Aorta (tissue), 5 donors: ENCODE measurements at regions not wholly inside any gene's neighbourhood (a gene's known extent, or its start where the extent isn't known, plus 50 kb on each side); places are given as distances from the start of the nearest gene placed in this dataset.

Experiments used
- ATAC-seq: fragments of 200-7000 bp; cut with Tn5 transposase; one replicate; pipeline ENCODE4 v1.9.1; 2022; ENCODE audit warnings: moderate library complexity; ENCODE audit not compliant: low FRiP score
- DNase-seq, 2 donors: peaks; one replicate each; pipeline ENCODE4 v3.0.0-alpha.2; 2020
- H3K27ac ChIP-seq, 2 donors: one replicate each; pipeline ENCODE4 v1.5.1; 2013; ENCODE audit warnings: low read length in 2 of 2, mild to moderate bottlenecking in 2 of 2, moderate library complexity in 2 of 2, control low read depth in 1 of 2, inconsistent platforms in 1 of 2, low read depth in 1 of 2
- H3K27me3 ChIP-seq, 2 donors: one replicate each; pipeline ENCODE4 v1.6.1; 2013; ENCODE audit warnings: control low read depth in 1 of 2, low read length in 1 of 2, mild to moderate bottlenecking in 1 of 2, moderate library complexity in 1 of 2; ENCODE audit not compliant: insufficient read depth in 2 of 2, control insufficient read depth in 1 of 2
- H3K36me3 ChIP-seq, 2 donors: one replicate each; pipeline ENCODE4 v1.6.1; 2013; ENCODE audit warnings: control low read depth in 1 of 2, low read length in 1 of 2, mild to moderate bottlenecking in 1 of 2; ENCODE audit not compliant: insufficient read depth in 2 of 2, control insufficient read depth in 1 of 2
- H3K4me1 ChIP-seq, 2 donors: one replicate each; pipeline ENCODE4 v1.6.1; 2013; ENCODE audit warnings: low read length in 2 of 2, control low read depth in 1 of 2, mild to moderate bottlenecking in 1 of 2, moderate library complexity in 1 of 2; ENCODE audit not compliant: insufficient read depth in 2 of 2, control insufficient read depth in 1 of 2
- H3K4me3 ChIP-seq, 2 donors: one replicate each; pipeline ENCODE4 v1.5.1; 2013; ENCODE audit warnings: low read length in 2 of 2, control low read depth in 1 of 2, mild to moderate bottlenecking in 1 of 2
- H3K9me3 ChIP-seq: one replicate; pipeline ENCODE4 v1.6.1; 2013; ENCODE audit warnings: mild to moderate bottlenecking, low read length; ENCODE audit not compliant: control insufficient read depth
- WGBS, 2 donors: extraction: QIAGEN DNeasy Blood & Tissue Kit; methylation state at CpG; one replicate each; pipeline ENCODE4 v1.1.7; 2013; 5-methylcytosine and 5-hydroxymethylcytosine counted together
- intact Hi-C, 2 donors: fragments of 100-400 bp; cut with DNase I; formaldehyde crosslinking; loops; one replicate each; pipeline versions ENCODE4 v1.14.2 to v1.15.0; 2022
- donor health status: healthy with polysubstance abuse.
- donor health status: Bipolar disorder and iron deficiency.
- donor health status: DM: no; HTN: no; CAD: no.
- donor health status: DM: no; HTN: no; CAD: no.
- donor health status: DM: yes; HTN: yes; CAD: no.

- no peaks in the 10 kb centered on the region for H3K4me1 ChIP-seq
- ATAC-seq (no peak), DNase-seq (no peak)
- intact Hi-C loops: no loop called here
- H3K36me3 ChIP-seq: no peaks in the 10 kb centered on the region
- H3K27me3 ChIP-seq: no peaks in the 10 kb centered on the region
- WGBS, 2 donors: 61 to 72% methylated on average over 3 to 4 of the region's 4 CpGs
- no peak overlapping the region for H3K27ac ChIP-seq
- H3K4me3 ChIP-seq: no peak overlapping the region
- no peaks in the 10 kb centered on the region for H3K9me3 ChIP-seq
Observed at GRCh38 chr18:67183398-67183797, 333.1 kb downstream of the DSEL start.

GRCh38 chr18:67179726-67180125, 336.8 kb downstream of the DSEL start:
- WGBS, 2 donors: 50 to 56% methylated on average over 3 of the region's 3 CpGs

GRCh38 chr18:67159662-67160061, 356.9 kb downstream of the DSEL start:
- intact Hi-C loops: no loop called here
- no peak for DNase-seq

More at GRCh38 chr18:67179726-67180125, 336.8 kb downstream of the DSEL start:
- ATAC-seq: no peak
- no peaks in the 10 kb centered on the region for H3K4me1 ChIP-seq
- H3K9me3 ChIP-seq: no peaks in the 10 kb centered on the region
- intact Hi-C loops: no loop called here
- no peak overlapping the region for H3K4me3 ChIP-seq
- no peak overlapping the region for H3K27ac ChIP-seq
- no peaks in the 10 kb centered on the region for H3K27me3 ChIP-seq
- no peak for DNase-seq
- no peaks in the 10 kb centered on the region for H3K36me3 ChIP-seq

GRCh38 chr18:67154979-67155378, 361.5 kb downstream of the DSEL start:
- Histone ChIP-seq H3K27ac (no peak overlapping the region), H3K9me3 (no peaks in the 10 kb centered on the region), H3K4me1 (no peaks in the 10 kb centered on the region), H3K27me3 (no peaks in the 10 kb centered on the region), H3K36me3 (no peaks in the 10 kb centered on the region), H3K4me3 (no peak overlapping the region)
- 90 to 93% methylated on average over 3 of the region's 3 CpGs for WGBS, 2 donors
- no peak for DNase-seq
- intact Hi-C loops: no loop called here
- no peak for ATAC-seq

More at GRCh38 chr18:67159662-67160061, 356.9 kb downstream of the DSEL start:
- H3K27ac ChIP-seq: no peak overlapping the region
- H3K4me3 ChIP-seq: no peak overlapping the region
- 85 to 91% methylated on average over 2 of the region's 2 CpGs for WGBS, 2 donors
- H3K9me3 ChIP-seq: no peaks in the 10 kb centered on the region
- no peaks in the 10 kb centered on the region for H3K36me3 ChIP-seq
- ATAC-seq: no peak
- no peaks in the 10 kb centered on the region for H3K4me1 ChIP-seq
- H3K27me3 ChIP-seq: no peaks in the 10 kb centered on the region

GRCh38 chr18:67151366-67151765, 365.2 kb downstream of the DSEL start:
- intact Hi-C loops: no loop called here
- 61 to 68% methylated on average over 6 of the region's 6 CpGs for WGBS, 2 donors
- no peaks in the 10 kb centered on the region for H3K27me3 ChIP-seq

GRCh38 chr18:67145586-67146292, 370.8 kb downstream of the DSEL start:
- intact Hi-C loops: no loop called here
- WGBS, 2 donors: 87 to 90% methylated on average over 9 of the region's 9 CpGs
- DNase-seq: no peak
- Histone ChIP-seq H3K9me3 (no peaks in the 10 kb centered on the region), H3K27me3 (no peaks in the 10 kb centered on the region), H3K27ac (no peak overlapping the region), H3K36me3 (no peaks in the 10 kb centered on the region), H3K4me1 (no peaks in the 10 kb centered on the region), H3K4me3 (no peak overlapping the region)
- no peak for ATAC-seq

More at GRCh38 chr18:67151366-67151765, 365.2 kb downstream of the DSEL start:
- no peak overlapping the region for H3K4me3 ChIP-seq
- ATAC-seq (no peak), DNase-seq (no peak)
- no peak overlapping the region for H3K27ac ChIP-seq
- H3K4me1 ChIP-seq: no peaks in the 10 kb centered on the region
- H3K36me3 ChIP-seq: no peaks in the 10 kb centered on the region
- H3K9me3 ChIP-seq: no peaks in the 10 kb centered on the region

GRCh38 chr18:67144329-67144728, 372.2 kb downstream of the DSEL start:
- no peak for ATAC-seq
- no peak overlapping the region for H3K4me3 ChIP-seq
- no peak overlapping the region for H3K27ac ChIP-seq
- no peaks in the 10 kb centered on the region for H3K9me3 ChIP-seq
- no peaks in the 10 kb centered on the region for H3K27me3 ChIP-seq
- DNase-seq: no peak
- H3K36me3 ChIP-seq: no peaks in the 10 kb centered on the region
- intact Hi-C loops: no loop called here
- no peaks in the 10 kb centered on the region for H3K4me1 ChIP-seq
- WGBS, 2 donors: 64 to 81% methylated on average over 4 of the region's 4 CpGs

- Histone ChIP-seq H3K9me3 (no peaks in the 10 kb centered on the region), H3K4me1 (no peaks in the 10 kb centered on the region), H3K36me3 (no peaks in the 10 kb centered on the region), H3K27me3 (no peaks in the 10 kb centered on the region), H3K27ac (no peak overlapping the region), H3K4me3 (no peak overlapping the region)
- DNase-seq (no peak), ATAC-seq (no peak)
- intact Hi-C loops: no loop called here
- 25 to 42% methylated on average over 5 of the region's 5 CpGs for WGBS, 2 donors
Observed at GRCh38 chr18:67143028-67143427, 373.5 kb downstream of the DSEL start.

- no peak for ATAC-seq
- H3K4me1 ChIP-seq: no peaks in the 10 kb centered on the region
- intact Hi-C loops: no loop called here
- no peaks in the 10 kb centered on the region for H3K9me3 ChIP-seq
- WGBS, 2 donors: 66 to 67% methylated on average over 5 of the region's 5 CpGs
- no peak overlapping the region for H3K27ac ChIP-seq
- DNase-seq: no peak
- H3K27me3 ChIP-seq: no peaks in the 10 kb centered on the region
- H3K36me3 ChIP-seq: no peaks in the 10 kb centered on the region
- no peak overlapping the region for H3K4me3 ChIP-seq
Observed at GRCh38 chr18:67142604-67143003, 373.9 kb downstream of the DSEL start.
